Neural crest cell (in vitro differentiated cells): ENCODE measurements at regions not wholly inside any gene's neighbourhood (a gene's known extent, or its start where the extent isn't known, plus 50 kb on each side); places are given as distances from the start of the nearest gene placed in this dataset.

ENCODE experiments used
- DNase-seq: peaks from one replicate; pipeline ENCODE4 v3.0.0; 2021; ENCODE audit warnings: low read depth, mixed read lengths, low spot score
- H3K27ac Mint-ChIP-seq: one replicate; pipeline ENCODE4 v1.8.0; 2021; ENCODE audit warnings: mild to moderate bottlenecking, mixed read lengths; ENCODE audit not compliant: unreplicated experiment
- H3K27me3 Mint-ChIP-seq: 2 replicates; pipeline ENCODE4 v1.8.0; 2021; ENCODE audit warnings: low read depth, mild to moderate bottlenecking, mixed read lengths
- H3K36me3 Mint-ChIP-seq: 2 replicates; pipeline ENCODE4 v1.8.0; 2021; ENCODE audit warnings: low read depth, mild to moderate bottlenecking, mixed read lengths
- H3K4me1 Mint-ChIP-seq: 2 replicates; pipeline ENCODE4 v1.8.0; 2021; ENCODE audit warnings: mixed read lengths
- H3K4me3 Mint-ChIP-seq: one replicate; pipeline ENCODE4 v1.8.0; 2021; ENCODE audit warnings: mild to moderate bottlenecking, mixed read lengths
- H3K9me3 Mint-ChIP-seq: 2 replicates; pipeline ENCODE4 v1.8.0; 2021; ENCODE audit warnings: mixed read lengths
- TF ChIP-seq, protein P1 (sequence below): fragments of 200-600 bp; sonication (generic); conservative IDR thresholded peaks from 2 replicates; pipeline ENCODE4 v1.5.0; 2021; ENCODE audit warnings: antibody characterized with exemption, mild to moderate bottlenecking

DNA sequence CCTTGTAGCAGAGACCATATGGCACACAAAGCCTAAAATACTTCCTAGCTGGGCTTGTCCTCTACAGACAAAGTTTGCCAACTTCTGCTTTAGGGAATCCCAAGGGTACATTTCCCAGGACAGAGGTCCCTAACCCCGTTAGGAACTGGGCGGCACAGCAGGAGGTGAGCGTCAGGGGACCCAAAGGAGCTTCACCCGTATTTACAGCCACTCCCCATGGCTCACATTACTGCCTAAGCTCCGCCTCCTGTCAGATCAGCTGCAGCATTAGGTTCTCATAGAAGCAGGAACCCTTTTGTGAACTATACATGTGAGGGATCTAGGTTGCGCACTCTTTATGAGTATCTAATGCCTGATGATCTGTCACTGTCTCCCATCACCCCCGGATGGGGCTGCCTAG, 88.5 kb upstream of the TRPM3 start:
- TF ChIP-seq, protein P1, sequence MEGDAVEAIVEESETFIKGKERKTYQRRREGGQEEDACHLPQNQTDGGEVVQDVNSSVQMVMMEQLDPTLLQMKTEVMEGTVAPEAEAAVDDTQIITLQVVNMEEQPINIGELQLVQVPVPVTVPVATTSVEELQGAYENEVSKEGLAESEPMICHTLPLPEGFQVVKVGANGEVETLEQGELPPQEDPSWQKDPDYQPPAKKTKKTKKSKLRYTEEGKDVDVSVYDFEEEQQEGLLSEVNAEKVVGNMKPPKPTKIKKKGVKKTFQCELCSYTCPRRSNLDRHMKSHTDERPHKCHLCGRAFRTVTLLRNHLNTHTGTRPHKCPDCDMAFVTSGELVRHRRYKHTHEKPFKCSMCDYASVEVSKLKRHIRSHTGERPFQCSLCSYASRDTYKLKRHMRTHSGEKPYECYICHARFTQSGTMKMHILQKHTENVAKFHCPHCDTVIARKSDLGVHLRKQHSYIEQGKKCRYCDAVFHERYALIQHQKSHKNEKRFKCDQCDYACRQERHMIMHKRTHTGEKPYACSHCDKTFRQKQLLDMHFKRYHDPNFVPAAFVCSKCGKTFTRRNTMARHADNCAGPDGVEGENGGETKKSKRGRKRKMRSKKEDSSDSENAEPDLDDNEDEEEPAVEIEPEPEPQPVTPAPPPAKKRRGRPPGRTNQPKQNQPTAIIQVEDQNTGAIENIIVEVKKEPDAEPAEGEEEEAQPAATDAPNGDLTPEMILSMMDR = no peak
- DNase-seq = no peak
- H3K4me1 Mint-ChIP-seq = no peaks in the 10 kb centered on the region
- peaks cover 3% of the 10 kb centered on the region for H3K36me3 Mint-ChIP-seq
- H3K27ac Mint-ChIP-seq = no peak overlapping the region
- no peaks in the 10 kb centered on the region for H3K27me3 Mint-ChIP-seq
- no peak overlapping the region for H3K4me3 Mint-ChIP-seq
- H3K9me3 Mint-ChIP-seq = peaks cover 10% of the 10 kb centered on the region

DNA sequence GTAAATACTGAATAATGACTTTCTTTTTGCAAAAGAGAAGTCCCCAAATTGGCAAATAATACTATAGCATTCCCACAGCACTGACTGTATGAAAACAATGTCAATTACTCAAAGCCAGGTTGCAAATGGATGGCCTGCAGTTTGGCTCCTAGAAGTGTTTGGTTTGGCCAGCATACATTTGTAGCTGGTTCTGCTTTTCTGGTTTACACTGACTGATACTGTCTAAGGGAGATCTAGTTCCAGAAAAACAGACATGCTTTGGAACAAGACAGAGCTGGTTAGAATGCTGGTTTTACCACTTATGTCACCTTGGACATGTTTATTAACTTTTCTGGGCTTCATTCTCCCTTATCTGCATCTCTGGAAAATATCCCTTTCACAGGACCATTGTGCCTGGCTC, 81.5 kb upstream of the TRPM3 start:
- DNase-seq = no peak
- Mint-ChIP-seq H3K36me3 (no peaks in the 10 kb centered on the region), H3K4me3 (no peak overlapping the region), H3K4me1 (no peaks in the 10 kb centered on the region), H3K27ac (no peak overlapping the region), H3K9me3 (no peaks in the 10 kb centered on the region), H3K27me3 (no peaks in the 10 kb centered on the region)
- TF ChIP-seq, protein P1 = no peak

DNA sequence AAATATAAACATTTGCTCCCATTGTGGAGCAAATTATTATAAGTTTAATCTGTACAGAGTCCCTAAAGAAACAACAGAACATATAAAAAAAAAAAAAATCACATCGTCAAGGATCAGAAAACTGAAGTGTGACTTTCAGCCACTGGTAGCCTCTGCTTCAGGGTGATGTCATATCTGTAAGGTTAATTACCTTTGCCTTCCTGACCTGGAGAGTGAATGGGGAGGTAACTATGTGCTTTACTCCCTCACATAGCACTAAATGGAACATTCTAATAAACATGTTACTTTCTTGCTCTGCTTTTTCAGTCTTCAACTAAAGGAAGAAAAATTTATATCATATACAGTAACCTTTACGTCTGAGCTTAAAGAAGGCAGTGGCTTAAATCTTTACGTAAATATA, 70.3 kb upstream of the TRPM3 start:
- no peak for DNase-seq
- H3K36me3 Mint-ChIP-seq = no peaks in the 10 kb centered on the region
- peaks cover 5% of the 10 kb centered on the region for H3K27me3 Mint-ChIP-seq
- H3K4me3 Mint-ChIP-seq = no peak overlapping the region
- H3K4me1 Mint-ChIP-seq = no peaks in the 10 kb centered on the region
- H3K9me3 Mint-ChIP-seq = peaks cover 9% of the 10 kb centered on the region
- TF ChIP-seq, protein P1 = no peak
- H3K27ac Mint-ChIP-seq = no peak overlapping the region

DNA sequence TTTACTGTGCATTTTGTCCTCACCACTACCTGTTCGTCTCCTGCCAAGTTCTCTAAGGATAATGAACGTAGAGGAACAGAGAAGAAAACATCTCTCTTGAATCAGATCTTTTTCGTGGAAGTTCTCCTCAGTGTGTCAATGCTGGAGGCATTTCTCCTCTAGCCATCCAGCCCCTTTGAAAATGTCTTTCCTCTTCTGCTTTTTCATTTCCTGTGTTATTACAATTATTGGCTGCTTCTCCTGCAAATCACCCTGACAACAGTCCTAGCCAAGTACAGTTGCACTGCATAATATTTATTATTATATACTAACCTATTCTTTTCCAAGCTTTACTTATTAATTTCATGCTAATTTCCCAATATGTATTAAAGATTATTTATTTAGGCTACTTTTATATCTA, 61.8 kb upstream of the TRPM3 start:
- no peaks in the 10 kb centered on the region for H3K4me1 Mint-ChIP-seq
- H3K27ac Mint-ChIP-seq = no peak overlapping the region
- H3K36me3 Mint-ChIP-seq = no peaks in the 10 kb centered on the region
- no peak overlapping the region for H3K4me3 Mint-ChIP-seq
- no peaks in the 10 kb centered on the region for H3K27me3 Mint-ChIP-seq
- TF ChIP-seq, protein P1 = no peak
- DNase-seq = no peak
- H3K9me3 Mint-ChIP-seq = no peaks in the 10 kb centered on the region

DNA sequence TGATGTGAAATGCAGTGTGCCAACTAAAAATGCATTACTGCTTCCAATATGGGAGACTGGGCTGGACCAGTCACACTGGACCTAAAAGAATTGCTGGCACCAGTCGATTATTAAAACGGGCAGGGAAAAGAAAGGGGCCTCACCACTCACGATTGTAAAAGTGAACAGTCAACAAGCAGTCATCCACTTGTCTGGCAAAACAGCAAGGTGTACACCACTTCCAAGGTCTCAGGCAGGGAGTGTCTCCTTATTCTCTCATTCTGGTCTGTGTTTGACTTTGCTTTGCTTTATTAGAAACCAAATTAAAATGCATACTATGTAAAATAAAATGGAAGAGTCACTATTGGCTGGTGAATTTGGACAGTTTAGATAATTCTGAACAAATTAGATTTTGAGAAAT, 57.8 kb upstream of the TRPM3 start:
- Mint-ChIP-seq H3K9me3 (no peaks in the 10 kb centered on the region), H3K36me3 (no peaks in the 10 kb centered on the region), H3K27ac (no peak overlapping the region), H3K27me3 (no peaks in the 10 kb centered on the region), H3K4me3 (no peak overlapping the region), H3K4me1 (no peaks in the 10 kb centered on the region)
- TF ChIP-seq, protein P1 = no peak
- DNase-seq = no peak

DNA sequence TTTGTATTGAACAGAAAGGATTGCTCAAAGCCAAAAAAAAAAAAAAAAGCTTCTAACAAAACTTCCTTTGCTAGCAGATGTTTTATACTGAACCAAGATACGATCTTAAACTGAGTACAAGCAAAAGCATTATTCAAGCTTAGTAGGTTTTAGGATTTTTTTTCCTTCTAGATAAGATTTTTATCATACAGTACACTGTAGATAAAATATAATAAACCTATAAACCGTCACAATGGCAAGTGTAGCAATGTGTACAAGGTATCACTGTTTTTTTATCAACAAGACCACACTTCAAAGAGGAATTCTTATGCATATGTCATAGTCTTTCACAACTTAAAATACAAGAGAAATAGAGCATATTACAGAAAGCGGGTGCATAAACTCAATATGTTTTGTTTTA, 56.5 kb upstream of the TRPM3 start:
- Mint-ChIP-seq H3K27ac (no peak overlapping the region), H3K9me3 (no peaks in the 10 kb centered on the region), H3K36me3 (no peaks in the 10 kb centered on the region), H3K27me3 (no peaks in the 10 kb centered on the region), H3K4me1 (no peaks in the 10 kb centered on the region), H3K4me3 (no peak overlapping the region)
- DNase-seq = no peak
- TF ChIP-seq, protein P1 = no peak
